ENCODE measurements at regions not wholly inside any gene's neighbourhood (a gene's known extent, or its start where the extent isn't known, plus 50 kb on each side); places are given as distances from the start of the nearest gene placed in this dataset.
"Not testable (repeated sequence)": the region's sequence is repeated elsewhere in the genome, so short reads cannot be mapped to it uniquely, and the experiment has no call there.

DNA sequence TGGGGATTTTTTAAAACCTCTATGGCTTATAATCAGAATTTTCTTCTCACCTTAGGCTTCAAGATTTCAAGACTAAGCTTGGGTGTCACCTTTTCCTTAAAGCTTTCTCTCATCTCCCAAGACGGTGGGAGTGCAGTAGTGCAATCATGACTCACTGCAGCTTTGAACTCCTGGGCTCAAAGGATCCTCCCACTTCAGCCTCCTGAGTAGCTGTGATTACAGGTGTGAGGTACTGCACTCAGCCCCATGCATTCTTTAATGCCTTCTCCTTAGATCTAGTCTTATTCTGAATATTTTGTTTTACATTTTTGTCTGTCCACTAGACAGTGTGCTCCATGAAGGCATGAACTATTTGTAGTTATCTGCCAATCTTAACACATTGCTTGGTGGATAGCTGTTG, 55.7 kb upstream of the FAT3 start:
- DNase-seq: no peak

DNA sequence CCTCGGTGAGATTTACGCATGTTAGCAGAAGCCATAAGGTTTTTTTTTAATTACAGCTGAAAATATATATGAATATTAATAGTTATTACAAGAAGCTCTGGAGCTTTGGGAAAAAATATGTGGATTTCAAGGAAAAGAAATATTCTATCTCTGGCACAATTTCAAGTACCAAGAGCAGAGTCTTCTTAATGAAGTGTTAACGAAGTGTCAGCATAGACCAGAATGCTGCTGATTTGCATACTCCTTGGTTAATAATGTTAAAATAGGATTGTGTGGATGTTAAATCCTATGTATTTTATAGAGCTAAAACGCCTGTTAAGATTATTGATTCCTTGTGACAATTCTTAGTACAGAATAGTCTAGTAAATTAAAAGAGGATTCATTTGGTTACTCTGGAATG, 57.0 kb upstream of the FAT3 start:
- DNase-seq: no peak

DNA sequence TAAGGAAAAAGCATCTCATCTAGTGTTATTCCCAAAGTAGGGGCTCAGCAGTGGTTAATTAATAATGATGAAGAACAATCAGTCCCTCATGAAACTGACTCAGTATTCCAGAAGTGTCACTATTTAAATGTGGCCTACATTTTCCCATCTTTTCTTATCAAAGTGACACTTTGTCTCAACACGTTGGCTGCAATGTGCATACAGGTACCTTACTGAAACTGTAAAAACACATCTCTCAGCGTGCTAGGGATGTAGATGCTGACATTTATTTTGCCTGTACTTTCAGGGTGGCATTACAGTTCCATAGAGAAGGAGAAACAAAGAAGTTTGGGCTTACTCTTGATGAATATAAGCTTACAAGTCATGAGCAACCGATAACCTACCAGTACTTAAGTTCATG, 58.3 kb upstream of the FAT3 start:
- no peak for DNase-seq

DNA sequence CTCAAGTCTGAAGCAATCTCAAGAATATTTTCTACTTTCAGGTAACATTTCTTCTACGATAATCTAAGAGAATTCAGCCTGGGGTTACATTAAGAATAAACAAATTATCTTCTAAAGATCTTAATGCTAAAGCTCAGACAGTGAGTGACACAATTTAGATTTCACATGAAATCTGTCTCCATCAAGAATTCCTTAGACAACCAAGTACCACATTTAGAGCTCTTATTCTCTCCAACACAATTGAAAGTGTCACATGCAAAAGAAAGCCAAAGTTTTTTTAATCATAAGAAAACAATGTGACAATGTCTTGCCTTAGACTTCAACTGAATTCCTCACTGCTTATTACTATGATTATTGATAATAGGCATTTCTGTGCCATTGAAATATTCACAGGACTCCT, 60.7 kb upstream of the FAT3 start:
- no peak for DNase-seq

DNA sequence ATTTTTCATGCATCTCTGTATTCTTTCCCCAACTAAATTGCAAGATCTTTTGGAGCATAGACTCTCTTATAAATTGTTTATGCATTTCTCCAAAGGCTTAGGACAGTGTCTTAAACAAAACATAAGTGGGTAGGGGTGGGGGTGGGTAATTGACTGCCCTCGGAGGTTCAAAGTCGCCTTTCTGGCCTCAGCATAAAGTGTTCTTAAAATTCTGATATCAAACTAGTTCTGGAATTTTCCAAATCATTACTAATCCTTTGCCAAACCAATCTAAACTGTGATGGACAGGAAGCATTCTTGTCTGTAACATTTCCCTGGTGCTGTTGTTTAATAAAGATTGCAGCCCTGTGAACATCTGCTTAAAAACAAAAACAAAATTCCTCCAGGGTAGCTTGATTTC, 61.8 kb upstream of the FAT3 start:
- no peak for DNase-seq

DNA sequence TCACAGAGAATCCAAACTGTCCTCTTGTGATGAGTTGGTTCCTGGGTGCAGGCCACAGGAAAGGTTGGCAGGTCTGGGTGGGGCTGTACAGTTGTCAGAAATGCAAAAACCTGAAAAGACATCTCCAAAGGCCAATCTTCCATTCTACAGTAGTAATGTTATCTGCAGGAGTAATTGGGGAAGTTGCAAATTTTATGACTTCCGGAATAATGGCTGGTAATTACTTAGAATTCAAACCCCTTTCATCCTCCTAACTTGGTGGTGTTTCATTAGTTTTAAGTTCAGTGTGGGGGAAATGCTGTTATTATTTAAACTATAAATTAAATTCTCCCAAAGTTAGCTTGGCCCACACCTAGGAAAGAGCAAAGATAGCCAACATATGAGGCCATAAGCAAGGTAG, 64.7 kb upstream of the FAT3 start:
- DNase-seq: no peak

DNA sequence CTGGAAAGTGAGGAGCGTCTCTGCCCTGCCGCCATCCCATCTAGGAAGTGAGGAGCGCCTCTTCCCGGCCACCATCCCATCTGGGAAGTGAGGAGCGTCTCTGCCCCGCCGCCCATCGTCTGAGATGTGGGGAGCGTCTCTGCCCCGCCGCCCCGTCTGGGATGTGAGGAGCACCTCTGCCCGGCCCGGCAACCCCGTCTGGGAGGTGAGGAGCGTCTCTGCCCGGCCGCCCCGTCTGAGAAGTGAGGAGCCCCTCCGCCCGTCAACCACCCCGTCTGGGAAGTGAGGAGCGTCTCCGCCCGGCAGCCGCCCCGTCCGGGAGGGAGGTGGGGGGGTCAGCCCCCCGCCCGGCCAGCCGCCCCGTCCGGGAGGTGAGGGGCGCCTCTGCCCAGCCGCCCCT, 67.2 kb upstream of the FAT3 start:
- DNase-seq: not testable (repeated sequence)

DNA sequence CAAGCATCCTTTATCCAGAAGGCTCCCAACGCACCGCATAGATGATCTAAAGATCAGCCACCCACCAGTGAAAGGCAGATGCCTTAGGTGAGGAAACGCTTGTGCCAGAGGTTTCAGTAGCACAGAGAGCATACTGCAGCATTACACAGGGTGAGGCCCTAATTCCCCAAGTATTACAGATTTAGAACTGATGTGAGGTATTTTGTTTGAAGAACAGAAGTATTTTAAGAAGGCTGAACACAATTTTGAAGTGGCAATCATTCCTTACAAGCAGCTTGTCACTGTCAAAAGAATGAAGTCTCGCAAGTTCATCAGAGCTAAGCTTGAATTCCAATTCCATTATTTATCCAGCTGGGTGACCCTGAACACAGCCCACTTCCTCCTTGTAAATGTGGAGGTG, 70.0 kb upstream of the FAT3 start:
- no peak for DNase-seq

DNA sequence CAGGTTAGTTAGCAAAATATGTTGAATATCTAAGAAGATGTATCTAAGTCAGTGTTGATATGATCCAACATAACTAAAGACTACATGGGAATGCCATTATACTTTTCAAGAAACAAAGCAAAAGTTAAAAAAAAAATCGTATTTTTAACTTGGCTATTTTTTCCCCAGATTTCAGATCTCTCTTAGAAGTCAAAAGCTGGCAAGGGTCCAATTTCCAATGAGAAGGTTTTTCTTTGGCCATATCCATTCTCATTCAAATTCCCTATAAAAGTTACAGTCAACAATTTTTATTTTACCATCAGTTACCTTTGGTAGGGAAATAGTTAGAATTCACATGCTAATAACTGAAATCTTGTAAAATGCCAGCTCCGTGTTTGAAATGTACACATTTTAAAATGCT, 70.5 kb upstream of the FAT3 start:
- no peak for DNase-seq

DNA sequence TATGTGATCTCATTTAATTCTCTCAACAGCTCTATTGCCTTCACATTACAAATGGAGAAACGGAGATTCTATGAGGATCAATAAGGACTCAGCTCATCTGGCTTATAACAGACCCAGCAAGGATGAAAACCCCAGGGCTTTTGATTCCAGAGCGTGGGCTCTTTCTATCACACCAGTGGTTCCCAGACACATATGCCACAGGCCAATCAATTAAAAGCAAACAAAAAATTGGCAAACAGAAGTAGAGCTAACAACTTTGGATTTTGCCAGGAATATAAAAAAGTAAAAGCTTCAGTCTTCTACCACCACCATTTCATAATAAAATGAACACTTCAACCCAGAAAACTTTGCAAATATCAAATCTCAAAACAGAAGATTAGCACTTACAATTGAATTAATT, 71.1 kb upstream of the FAT3 start:
- no peak for DNase-seq

DNA sequence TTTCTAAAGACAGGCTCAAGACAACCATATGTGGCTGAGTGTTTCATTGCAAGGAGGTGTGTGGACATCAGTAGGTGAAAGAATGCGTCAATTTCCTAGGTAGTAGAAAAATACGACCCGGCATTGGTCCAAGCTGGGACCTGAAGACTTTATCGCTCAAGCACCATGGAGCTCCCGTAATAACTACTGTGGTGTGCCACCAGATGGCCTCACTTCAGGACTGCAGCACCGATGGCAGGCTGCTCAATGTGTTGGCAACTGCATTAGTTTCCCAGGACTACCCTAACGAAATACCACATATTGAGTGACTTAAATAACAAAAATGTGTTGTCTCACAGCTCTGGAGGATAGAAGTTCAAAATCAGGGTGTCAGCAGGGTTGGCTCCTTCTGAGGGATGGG, 72.4 kb upstream of the FAT3 start:
- no peak for DNase-seq

DNA sequence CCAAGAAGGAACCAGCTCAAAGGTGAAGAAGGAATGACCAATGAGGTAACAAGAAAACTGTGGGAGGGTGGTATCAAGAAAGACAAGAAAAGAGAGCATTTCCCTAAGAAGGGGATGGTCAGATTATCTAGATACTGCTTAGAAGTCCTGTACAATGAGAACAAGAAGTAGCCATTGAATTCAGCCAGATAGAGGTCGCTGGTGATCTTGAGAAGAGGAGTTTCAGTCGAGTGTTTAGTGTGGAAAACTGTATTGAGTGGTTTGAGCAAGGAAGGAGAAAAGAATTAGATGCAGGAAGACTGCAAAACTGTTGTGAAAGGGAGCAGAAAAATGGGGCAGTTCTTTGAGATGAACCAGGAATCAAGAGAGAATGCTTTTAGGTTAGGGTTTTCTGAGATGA, 74.6 kb upstream of the FAT3 start:
- no peak for DNase-seq

DNA sequence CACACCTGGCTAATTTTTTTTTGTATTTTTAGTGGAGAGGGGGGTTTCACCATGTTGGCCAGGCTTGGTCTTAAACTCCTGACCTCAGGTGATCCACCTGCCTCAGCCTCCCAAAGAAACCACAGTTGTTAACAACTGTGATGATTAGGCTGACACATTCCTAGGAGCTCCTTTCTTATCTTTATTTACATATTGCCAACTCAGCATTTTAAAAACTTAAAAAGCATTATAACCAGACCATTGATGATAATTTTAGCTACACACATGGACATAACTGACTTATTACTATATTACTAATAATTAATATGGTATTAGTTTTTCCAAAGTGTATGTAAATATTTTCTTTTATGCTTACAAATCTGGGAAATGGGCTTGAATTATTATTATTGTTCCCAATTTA, 82.9 kb upstream of the FAT3 start:
- DNase-seq: no peak

DNA sequence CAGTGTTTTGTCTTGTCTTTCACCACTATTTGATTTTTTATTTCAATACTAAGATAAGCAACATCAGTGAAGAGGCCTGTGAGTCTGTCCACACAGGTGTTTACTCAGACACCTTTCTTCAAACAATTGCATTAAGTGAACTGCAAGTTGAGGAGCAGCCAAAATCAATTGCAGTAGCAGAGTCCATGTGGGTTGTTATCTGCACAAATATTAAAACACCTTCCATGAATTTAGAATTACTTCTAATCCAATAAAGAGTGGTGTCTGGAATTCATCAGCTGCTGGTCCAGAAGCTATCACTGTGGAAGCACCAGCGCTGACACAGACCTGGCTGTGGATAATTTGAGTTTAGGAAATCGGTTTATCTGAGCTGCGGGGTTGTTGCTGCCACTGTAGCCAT, 83.5 kb upstream of the FAT3 start:
- no peak for DNase-seq

DNA sequence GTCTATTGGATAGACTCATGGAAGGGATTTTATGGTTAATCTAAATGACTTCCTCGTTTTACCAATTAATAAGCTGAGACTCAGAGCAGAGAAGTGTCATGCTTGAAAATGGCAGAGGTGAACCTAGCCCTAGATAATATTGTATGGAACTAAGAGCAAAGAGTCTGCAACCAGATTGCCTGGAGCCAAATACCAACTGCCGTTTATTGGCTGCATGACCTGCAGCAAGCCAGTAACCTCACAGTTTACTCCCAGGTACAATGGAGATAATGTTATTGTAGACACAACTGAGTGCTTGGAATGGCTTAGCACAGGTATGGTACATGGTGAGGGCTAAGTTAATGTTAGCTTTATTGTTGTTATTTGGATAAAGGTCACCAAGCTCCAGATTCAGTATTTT, 84.6 kb upstream of the FAT3 start:
- DNase-seq: no peak

DNA sequence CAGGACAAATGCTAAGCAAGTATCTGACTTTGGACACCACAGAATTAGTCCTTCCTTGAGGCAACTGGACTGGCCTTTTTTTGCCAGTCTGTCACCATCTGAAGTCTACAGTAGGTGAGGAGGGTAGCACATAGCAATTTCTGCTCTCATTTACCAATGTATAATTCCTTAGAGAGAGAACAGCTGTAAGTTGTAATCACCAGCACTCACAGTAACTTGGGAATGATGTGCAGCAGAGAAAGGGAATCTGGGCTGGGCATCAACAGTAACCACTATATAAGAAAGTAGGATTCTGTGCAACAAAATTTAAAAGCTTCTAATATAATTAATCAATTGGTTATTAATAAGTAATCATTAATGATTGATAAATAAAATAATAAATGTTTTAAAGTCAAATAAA, 86.3 kb upstream of the FAT3 start:
- DNase-seq: no peak

DNA sequence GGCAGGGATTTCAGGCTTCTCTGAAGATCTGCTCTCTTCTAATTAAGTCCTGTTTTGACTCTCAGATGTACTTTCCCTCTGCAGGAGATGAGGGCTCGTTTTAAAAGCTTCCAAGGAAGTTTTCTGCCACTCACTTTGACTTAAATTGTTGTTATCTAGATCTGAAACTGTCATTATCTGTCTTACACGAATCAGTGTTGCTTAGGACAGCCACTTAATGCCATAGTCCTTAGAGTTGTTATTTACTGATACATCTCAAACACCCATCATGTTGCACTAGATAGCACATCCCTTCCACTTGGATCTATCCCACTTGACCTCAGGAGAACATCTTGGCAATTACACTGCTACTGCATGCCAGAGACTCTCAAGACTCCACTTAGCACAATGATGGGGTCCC, 86.9 kb upstream of the FAT3 start:
- DNase-seq: no peak

DNA sequence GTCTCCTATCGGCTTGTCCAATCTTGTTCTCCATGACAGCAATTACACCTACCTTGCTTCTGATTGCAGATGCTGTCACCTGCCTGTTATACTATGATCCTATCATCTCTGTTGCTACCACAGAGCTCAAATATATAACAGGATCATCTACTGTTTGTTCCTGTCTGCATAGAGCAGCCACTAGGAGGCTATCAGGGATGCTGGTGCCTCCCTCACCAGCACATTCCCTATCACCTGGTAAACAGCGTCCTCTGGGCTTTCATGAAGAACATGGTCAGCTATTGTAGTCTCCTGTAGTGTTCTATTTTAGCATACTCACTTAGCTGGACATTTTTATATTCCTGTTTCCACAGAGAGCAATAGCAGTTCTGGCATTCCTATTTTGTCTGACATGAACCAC, 87.8 kb upstream of the FAT3 start:
- no peak for DNase-seq

DNA sequence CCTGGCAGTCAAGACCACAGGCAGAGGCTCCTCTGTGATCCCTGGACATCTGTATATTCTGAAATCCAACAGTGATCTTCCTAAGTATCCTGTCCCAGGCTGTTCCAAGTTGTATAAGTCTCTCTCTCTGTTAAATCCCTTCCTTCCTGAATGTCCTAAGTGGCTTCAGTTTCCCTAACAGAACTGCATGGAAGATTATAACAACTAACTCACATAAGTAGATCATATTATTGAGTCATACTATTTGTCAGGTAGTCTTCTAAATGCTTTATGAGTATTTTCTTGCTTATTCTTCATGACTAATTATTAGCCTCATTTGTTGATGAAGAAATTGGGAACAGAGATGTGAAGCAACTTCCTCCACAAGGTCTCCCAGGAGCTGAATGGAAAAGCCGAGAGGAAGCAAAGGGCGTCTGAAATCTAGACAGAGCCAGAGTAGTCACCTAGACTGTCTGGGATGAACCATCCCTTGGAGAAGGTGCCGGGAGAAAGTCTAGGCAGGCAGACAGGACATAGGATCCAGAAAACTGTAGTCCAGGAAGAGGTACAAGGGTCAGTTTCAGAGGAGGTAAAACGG, 93.2 kb upstream of the FAT3 start:
- DNase-seq: no peak

DNA sequence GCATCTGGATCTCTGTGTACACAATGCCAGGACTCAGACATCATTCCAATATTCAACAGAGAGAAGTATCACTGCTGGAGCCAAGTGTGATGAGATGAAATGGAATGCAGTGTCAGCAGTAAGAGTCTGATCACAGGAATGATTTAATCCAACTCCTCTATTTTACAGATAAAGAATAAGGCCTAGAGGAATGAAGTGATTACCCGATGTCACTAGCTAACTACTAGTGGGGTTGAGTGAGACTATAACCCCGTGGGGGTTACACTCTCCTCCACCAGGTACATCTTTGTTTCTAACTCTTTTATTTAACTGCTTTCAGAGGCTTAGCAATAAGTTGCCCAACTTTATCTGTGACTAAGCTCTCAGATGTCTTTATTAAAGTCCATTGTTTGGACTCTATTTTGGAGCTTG, 94.2 kb upstream of the FAT3 start:
- DNase-seq: no peak

DNA sequence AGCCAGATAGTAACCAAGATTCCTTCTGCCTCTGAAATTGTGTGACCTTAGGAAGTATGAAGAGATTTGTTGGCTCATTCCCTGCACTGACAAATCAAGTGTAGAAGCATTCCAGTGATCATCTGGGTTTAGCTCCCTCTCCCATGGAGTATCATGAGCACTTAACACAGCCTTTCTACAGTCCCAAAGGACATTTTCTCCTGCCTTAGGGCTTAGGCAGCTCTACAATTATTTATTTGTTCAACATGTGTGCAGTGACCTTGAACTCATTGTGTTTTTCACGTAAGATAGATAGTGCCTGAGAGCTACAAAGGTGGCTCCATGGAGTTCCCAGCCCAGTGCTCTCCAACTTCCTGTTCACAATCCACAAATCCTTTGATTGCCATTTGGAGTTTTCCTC, 94.8 kb upstream of the FAT3 start:
- no peak for DNase-seq

DNA sequence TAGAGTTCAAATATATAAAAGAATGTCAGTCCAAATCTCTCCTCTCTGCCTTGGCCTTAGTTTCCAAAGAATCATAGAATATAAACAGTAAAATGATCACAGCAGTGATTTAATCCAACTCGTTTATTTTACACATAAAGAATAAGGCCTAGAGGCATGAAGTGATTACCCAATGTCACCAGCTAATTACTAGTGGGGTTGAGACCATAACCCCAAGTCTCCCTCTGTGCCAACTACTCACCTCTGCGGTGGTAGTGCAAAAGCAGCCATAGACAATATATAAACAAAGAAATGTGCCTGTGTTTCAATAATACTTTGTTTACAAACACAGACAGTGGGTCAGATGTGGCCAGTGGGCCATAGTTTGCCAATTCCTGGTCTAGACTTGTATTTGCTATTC, 96.6 kb upstream of the FAT3 start:
- no peak for DNase-seq

DNA sequence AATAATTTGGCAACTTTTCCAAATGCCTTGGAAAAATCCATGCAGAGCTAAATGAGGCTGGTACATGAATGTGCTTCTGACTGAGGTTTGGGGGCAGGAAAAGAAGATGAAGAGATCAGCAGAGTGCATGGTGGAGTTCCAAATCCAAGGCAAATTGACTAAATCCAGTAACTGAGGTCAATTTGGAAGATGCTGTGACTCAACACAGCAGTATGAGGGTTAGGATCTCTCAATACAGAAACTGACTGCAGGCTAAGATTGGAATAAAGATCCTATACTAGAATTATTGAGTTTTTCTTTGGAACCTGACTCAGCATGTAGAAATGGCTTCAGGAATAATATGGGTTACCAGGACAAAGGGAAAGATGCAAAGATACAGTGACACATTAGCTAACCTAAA, 99.3 kb upstream of the FAT3 start:
- no peak for DNase-seq

DNA sequence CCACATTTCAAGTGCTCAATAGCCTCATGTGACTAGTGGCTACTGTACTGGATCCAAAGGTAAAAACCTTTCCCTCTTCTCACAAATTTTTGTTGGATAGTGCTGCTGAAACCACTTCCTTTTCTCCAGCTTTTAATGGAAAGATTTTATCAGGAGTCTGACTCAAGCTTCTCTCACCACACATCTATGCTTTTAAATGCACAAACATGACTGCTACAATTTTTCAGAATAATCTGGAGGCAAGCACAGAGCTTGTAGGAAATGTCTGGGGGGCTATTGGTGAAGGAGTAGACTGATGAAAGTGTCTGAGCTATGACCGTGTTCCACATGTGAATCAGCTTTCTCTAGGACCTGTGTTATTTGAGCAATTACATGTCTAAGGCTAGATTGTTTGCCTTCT, 101.1 kb upstream of the FAT3 start:
- no peak for DNase-seq

DNA sequence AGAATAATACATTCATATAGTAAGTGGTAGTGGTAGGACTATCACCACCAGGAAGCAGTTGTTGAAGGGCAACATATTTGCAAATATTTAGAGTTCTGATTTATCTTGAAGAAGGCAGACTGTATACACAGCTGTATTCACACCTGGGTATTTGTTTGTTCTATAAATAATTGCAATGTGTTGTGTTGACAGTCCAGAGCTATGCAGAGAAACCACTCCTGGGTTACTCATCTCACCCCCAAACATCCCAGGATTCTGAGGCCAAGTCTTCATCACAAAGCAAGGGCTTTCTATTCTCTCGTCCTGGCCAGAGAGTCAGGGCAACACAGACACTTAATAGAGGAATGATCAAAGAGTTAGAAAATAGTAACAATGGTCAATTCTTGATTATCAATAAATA, 102.1 kb upstream of the FAT3 start:
- DNase-seq: no peak

DNA sequence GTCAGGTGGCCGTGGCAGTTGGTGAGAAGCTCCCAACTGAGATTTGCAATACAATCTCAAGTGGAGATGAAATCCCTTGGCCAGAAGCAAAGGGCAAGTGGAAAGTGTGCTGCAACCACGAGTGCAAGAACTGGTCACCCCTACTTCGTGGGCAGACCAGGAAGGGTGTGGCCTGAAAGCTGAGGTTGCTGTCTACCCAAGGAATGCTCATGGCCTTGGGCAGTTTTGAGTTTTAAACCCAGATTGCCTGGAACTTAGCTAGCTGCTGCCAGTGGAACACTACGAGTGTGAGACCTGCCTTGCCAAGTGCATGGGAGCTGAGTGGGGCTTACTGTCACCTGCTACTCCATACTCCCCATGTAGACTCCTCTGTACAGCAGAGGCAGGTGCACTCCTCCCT, 113.3 kb upstream of the FAT3 start:
- no peak for DNase-seq
